BLaER1 treated with 17β-estradiol and CSF1 and Interleukin-3, amounts not matched to agents 10 nM and 100 nM (cell line): ENCODE measurements at regions not wholly inside any gene's neighbourhood (a gene's known extent, or its start where the extent isn't known, plus 50 kb on each side); places are given as distances from the start of the nearest gene placed in this dataset.

Source experiments
- H3K27ac ChIP-seq, 11 experiments: shearing (Covaris generic); formaldehyde crosslinking; 2 replicates each; pipeline ENCODE4 v1.8.1; 2022
- H3K27me3 ChIP-seq, 11 experiments: shearing (Covaris generic); formaldehyde crosslinking; 2 replicates each; pipeline ENCODE4 v1.8.1; 2022
- H3K36me3 ChIP-seq, 11 experiments: shearing (Covaris generic); formaldehyde crosslinking; 2 replicates each; pipeline ENCODE4 v1.8.1; 2022
- H3K4me1 ChIP-seq, 10 experiments: shearing (Covaris generic); formaldehyde crosslinking; 2 replicates each; pipeline ENCODE4 v1.8.1; 2022
- H3K4me2 ChIP-seq, 11 experiments: shearing (Covaris generic); formaldehyde crosslinking; 2 replicates each; pipeline ENCODE4 v1.8.1; 2022
- H3K4me3 ChIP-seq, 10 experiments: shearing (Covaris generic); formaldehyde crosslinking; 2 replicates each; pipeline ENCODE4 v1.8.1; 2022
- H3K9ac ChIP-seq, 11 experiments: shearing (Covaris generic); formaldehyde crosslinking; 2 replicates each; pipeline ENCODE4 v1.8.1; 2022
- H3K9me3 ChIP-seq, 11 experiments: shearing (Covaris generic); formaldehyde crosslinking; replicated peaks in 1 of 11; 2 replicates each; pipeline ENCODE4 v1.8.1; 2022
- H4K20me1 ChIP-seq, 11 experiments: shearing (Covaris generic); formaldehyde crosslinking; 2 replicates each; pipeline ENCODE4 v1.8.1; 2022
- Cebpa-rat ChIP-seq, 11 experiments: shearing (Covaris generic); IDR thresholded peaks; 2 replicates each; pipeline ENCODE4 v1.8.1; 2022

GRCh38 chr4:147371661-147372060 lies 109.2 kb upstream of the EDNRA start:
- Histone ChIP-seq H3K4me2 (no peak overlapping the region), H3K4me3 (no peak overlapping the region), H3K9me3 (no peaks in the 10 kb centered on the region), H3K27me3 (no peaks in the 10 kb centered on the region), H3K4me1 (peaks cover 0 to under 1% (median 0%) of the 10 kb centered on the region in 10 experiments; a peak in 1 of 20 replicates), H3K27ac (no peak overlapping the region), H4K20me1 (no peaks in the 10 kb centered on the region), H3K36me3 (no peaks in the 10 kb centered on the region), H3K9ac (no peak overlapping the region)
- TF ChIP-seq Cebpa-rat (IDR thresholded peaks at IDR 0.05) = no peak

DNA sequence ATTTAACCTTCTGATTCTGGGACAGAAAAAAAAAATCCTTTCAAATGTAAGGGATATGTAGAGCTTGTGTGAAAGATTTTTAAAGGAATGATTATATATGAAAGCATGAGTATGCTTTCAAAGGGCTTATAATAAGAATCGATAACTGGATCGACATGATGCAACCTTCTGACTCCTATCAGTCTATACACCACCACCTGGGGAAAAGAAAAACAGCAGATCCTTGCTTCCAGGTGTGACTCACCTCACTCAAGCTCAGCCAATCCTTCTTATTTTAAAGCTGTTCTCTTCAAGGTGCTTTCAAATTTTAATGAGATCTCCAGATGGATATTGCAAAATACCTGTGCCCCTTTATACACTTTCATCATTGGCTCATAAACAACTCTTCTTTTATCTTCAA lies 102.1 kb upstream of the EDNRA start:
- no peaks in the 10 kb centered on the region for H3K36me3 ChIP-seq
- no peak for TF ChIP-seq Cebpa-rat (IDR thresholded peaks at IDR 0.05)
- no peak overlapping the region for H3K4me3 ChIP-seq

DNA sequence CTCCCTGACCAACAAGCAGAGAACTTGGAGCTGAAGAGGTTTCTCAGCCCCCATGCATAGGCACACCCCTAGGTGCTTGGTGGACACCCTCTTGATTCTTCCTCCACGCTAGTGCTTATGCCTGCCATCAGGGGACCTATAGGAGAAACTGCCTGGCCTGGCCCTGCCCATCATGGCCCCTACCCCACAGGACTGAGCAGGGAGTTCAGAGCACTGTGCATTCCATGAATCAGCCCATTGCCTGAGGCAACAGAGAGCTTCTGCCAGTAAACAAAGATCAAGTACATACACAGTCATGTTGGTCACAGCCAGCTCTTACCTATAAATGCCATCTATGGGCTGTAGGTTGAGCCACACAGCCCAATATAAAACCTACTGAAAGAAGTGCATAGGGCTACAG lies 99.1 kb upstream of the EDNRA start:
- H3K9ac ChIP-seq = no peak overlapping the region
- no peak overlapping the region for H3K4me3 ChIP-seq
- H3K27me3 ChIP-seq = no peaks in the 10 kb centered on the region
- no peaks in the 10 kb centered on the region for H4K20me1 ChIP-seq
- TF ChIP-seq Cebpa-rat (IDR thresholded peaks at IDR 0.05) = no peak
- no peaks in the 10 kb centered on the region for H3K36me3 ChIP-seq
- no peaks in the 10 kb centered on the region for H3K4me1 ChIP-seq
- H3K27ac ChIP-seq = no peak overlapping the region
- no peak overlapping the region for H3K4me2 ChIP-seq
- peaks cover 0 to 4% (median 0%) of the 10 kb centered on the region in 11 experiments; a peak in 1 of 22 replicates for H3K9me3 ChIP-seq

More for the DNA sequence above, 102.1 kb upstream of the EDNRA start:
- Histone ChIP-seq H3K9ac (no peak overlapping the region), H3K27me3 (no peaks in the 10 kb centered on the region), H3K27ac (no peak overlapping the region), H3K4me2 (no peak overlapping the region), H3K9me3 (peaks cover 0 to 4% (median 0%) of the 10 kb centered on the region in 11 experiments; a peak in 1 of 22 replicates), H3K4me1 (no peaks in the 10 kb centered on the region), H4K20me1 (no peaks in the 10 kb centered on the region)

- Histone ChIP-seq H3K4me3 (no peak overlapping the region), H3K27ac (no peak overlapping the region), H3K9me3 (peaks cover 0 to 2% (median 0%) of the 10 kb centered on the region in 11 experiments; a peak in 1 of 22 replicates), H3K4me1 (no peaks in the 10 kb centered on the region), H3K4me2 (no peak overlapping the region), H3K9ac (no peak overlapping the region), H4K20me1 (no peaks in the 10 kb centered on the region), H3K27me3 (no peaks in the 10 kb centered on the region), H3K36me3 (no peaks in the 10 kb centered on the region)
- TF ChIP-seq Cebpa-rat (IDR thresholded peaks at IDR 0.05) = no peak
Measured at GRCh38 chr4:147388018-147388417, 92.9 kb upstream of the EDNRA start.

- Histone ChIP-seq H3K27me3 (no peaks in the 10 kb centered on the region), H3K4me3 (no peak overlapping the region), H3K27ac (no peak overlapping the region), H3K36me3 (no peaks in the 10 kb centered on the region), H3K4me2 (no peak overlapping the region), H4K20me1 (no peaks in the 10 kb centered on the region), H3K4me1 (no peaks in the 10 kb centered on the region), H3K9ac (no peak overlapping the region), H3K9me3 (peaks cover 0 to 12% (median 0%) of the 10 kb centered on the region in 11 experiments; a peak in 1 of 22 replicates)
- no peak for TF ChIP-seq Cebpa-rat (IDR thresholded peaks at IDR 0.05)
Measured at GRCh38 chr4:147396105-147396504, 84.8 kb upstream of the EDNRA start.

DNA sequence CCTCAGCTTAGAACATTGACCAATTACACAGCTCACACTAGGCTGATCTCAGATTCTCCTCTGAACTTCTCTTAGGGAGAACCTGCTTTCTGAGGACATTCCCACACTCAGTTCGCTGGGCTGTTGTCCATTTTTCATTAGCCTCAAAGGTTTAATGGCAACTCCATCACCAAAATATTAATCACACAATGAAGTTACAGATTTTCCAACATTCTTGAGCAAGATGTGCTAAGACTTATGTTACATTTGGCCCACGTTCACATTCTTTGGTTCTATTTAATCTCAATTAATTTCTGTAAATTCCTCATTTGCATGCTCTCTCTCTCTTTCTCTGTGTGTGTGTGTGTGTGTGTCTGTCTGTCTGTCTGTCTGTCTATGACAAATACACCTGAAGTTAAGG lies 82.3 kb upstream of the EDNRA start:
- no peak overlapping the region for H3K9ac ChIP-seq
- no peaks in the 10 kb centered on the region for H4K20me1 ChIP-seq
- no peaks in the 10 kb centered on the region for H3K4me1 ChIP-seq
- H3K4me2 ChIP-seq = no peak overlapping the region
- H3K27me3 ChIP-seq = no peaks in the 10 kb centered on the region
- H3K4me3 ChIP-seq = no peak overlapping the region
- H3K36me3 ChIP-seq = no peaks in the 10 kb centered on the region
- peaks cover 0 to 7% (median 0%) of the 10 kb centered on the region in 11 experiments; a peak in 4 of 22 replicates for H3K9me3 ChIP-seq
- H3K27ac ChIP-seq = no peak overlapping the region
- TF ChIP-seq Cebpa-rat (IDR thresholded peaks at IDR 0.05) = no peak

DNA sequence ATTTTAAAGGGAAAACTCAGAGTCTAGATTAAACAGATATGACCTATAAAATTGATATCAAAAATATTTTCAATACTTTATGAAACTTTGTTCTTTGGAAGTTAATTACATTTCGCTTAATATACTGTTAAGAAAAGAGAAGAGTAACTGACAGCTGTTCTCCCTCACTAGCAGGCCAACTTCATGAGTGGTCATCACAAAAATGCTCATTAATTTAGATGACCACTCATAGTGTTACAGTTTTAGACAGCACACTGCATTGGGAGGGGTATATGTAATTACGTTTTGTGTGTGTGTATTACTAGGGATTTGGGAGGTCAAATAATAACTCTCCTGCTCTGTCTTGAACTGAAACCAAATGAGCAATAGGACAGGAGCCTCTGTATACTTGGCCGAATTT lies 80.2 kb upstream of the EDNRA start:
- Histone ChIP-seq H3K4me2 (no peak overlapping the region), H3K9ac (no peak overlapping the region), H3K4me3 (no peak overlapping the region), H4K20me1 (no peaks in the 10 kb centered on the region), H3K27me3 (no peaks in the 10 kb centered on the region), H3K27ac (no peak overlapping the region), H3K9me3 (peaks cover 0 to 14% (median 8%) of the 10 kb centered on the region in 11 experiments; a peak in 8 of 22 replicates), H3K36me3 (no peaks in the 10 kb centered on the region), H3K4me1 (no peaks in the 10 kb centered on the region)
- TF ChIP-seq Cebpa-rat (IDR thresholded peaks at IDR 0.05) = no peak

DNA sequence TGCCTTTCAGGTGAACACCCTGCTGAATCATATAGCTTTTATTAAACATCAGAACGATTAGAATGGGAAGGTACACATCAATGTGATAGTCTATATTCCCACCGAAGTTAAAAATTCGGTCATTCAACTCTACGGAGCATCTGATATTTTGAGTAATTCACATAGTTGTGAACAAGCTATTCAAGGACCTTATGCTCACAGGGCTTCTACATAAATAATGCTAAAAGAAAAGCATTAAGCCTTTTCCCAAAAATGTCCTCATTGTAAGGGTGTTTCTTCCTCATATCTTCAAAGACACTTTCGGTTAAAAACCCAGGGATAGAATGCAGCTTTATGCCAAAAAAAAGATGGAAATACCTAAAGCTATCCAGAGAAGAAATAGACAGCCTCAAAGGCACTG lies 79.7 kb upstream of the EDNRA start:
- H4K20me1 ChIP-seq = no peaks in the 10 kb centered on the region
- no peaks in the 10 kb centered on the region for H3K36me3 ChIP-seq
- no peak overlapping the region for H3K4me3 ChIP-seq
- peaks cover 0 to 14% (median 8%) of the 10 kb centered on the region in 11 experiments; a peak in 8 of 22 replicates for H3K9me3 ChIP-seq
- H3K27me3 ChIP-seq = no peaks in the 10 kb centered on the region
- TF ChIP-seq Cebpa-rat (IDR thresholded peaks at IDR 0.05) = no peak
- no peak overlapping the region for H3K4me2 ChIP-seq
- H3K27ac ChIP-seq = no peak overlapping the region
- no peaks in the 10 kb centered on the region for H3K4me1 ChIP-seq
- H3K9ac ChIP-seq = no peak overlapping the region

- no peaks in the 10 kb centered on the region for H3K36me3 ChIP-seq
- no peak overlapping the region for H3K4me2 ChIP-seq
- peaks cover 0 to 17% (median 2%) of the 10 kb centered on the region in 10 experiments; a peak in 8 of 20 replicates for H3K4me1 ChIP-seq
- peaks cover 0 to 19% (median 8%) of the 10 kb centered on the region in 11 experiments; a peak in 9 of 22 replicates for H3K9me3 ChIP-seq
- no peak overlapping the region for H3K27ac ChIP-seq
- H4K20me1 ChIP-seq = no peaks in the 10 kb centered on the region
- no peak for TF ChIP-seq Cebpa-rat (IDR thresholded peaks at IDR 0.05)
- no peaks in the 10 kb centered on the region for H3K27me3 ChIP-seq
- H3K4me3 ChIP-seq = no peak overlapping the region
- H3K9ac ChIP-seq = no peak overlapping the region
Measured at GRCh38 chr4:147407261-147408045, 73.4 kb upstream of the EDNRA start.

DNA sequence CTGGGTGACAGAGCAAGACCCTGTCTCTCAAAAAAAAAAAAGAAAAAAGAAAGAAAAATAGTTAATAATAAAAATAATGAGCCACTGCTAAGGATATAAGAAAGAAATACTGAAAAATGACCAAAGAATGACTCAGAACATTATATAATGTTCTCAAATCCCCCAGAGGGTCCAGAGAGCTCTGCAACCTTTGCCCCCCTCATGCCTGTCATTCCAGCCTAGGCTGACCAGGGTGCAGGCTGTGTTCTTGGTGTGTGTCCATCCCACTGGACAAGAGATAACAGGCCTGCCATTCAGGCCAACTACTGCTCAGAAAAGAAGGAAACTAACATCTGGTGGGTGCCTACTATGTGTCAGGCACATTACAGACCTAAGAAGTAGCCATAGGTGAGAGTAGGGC lies 72.7 kb upstream of the EDNRA start:
- Histone ChIP-seq H3K4me2 (no peak overlapping the region), H3K36me3 (no peaks in the 10 kb centered on the region), H3K9ac (no peak overlapping the region), H3K27me3 (no peaks in the 10 kb centered on the region), H4K20me1 (no peaks in the 10 kb centered on the region), H3K4me1 (peaks cover 0 to 17% (median 2%) of the 10 kb centered on the region in 10 experiments; a peak in 8 of 20 replicates), H3K27ac (no peak overlapping the region), H3K4me3 (no peak overlapping the region), H3K9me3 (peaks cover 0 to 23% (median 8%) of the 10 kb centered on the region in 11 experiments; a peak in 9 of 22 replicates)
- no peak for TF ChIP-seq Cebpa-rat (IDR thresholded peaks at IDR 0.05)
